ENCODE measurements at regions not wholly inside any gene's neighbourhood (a gene's known extent, or its start where the extent isn't known, plus 50 kb on each side); places are given as distances from the start of the nearest gene placed in this dataset.

GRCh38 chr14:100475268-100475667, 111.9 kb downstream of the BEGAIN start:
- H3K4me1 Mint-ChIP-seq (ENCODE audit: low read depth): peaks cover 2% of the 10 kb centered on the region
- no peaks in the 10 kb centered on the region for H3K9me3 Mint-ChIP-seq
- TF ChIP-seq CTCF (IDR thresholded peaks at IDR 0.05): no peak
- DNase-seq (no peak), ATAC-seq (no peak)
- H3K36me3 Mint-ChIP-seq (ENCODE audit: low read depth): no peaks in the 10 kb centered on the region
- intact Hi-C loops (cut with micrococcal nuclease): no loop called here
- ChIA-PET POLR2A (no interaction called here), CTCF (interaction anchor here (1.1 to 1.3 kb wide), 2 partner anchors 35 to 91 kb away, joined by 3 read pairs; no protein-coding TSS in a partner anchor)
- no peak overlapping the region for H3K27ac Mint-ChIP-seq
- H3K4me3 Mint-ChIP-seq: no peak overlapping the region
- no peaks in the 10 kb centered on the region for H3K27me3 Mint-ChIP-seq

GRCh38 chr14:100476012-100476822, 111.0 kb downstream of the BEGAIN start:
- no peak for DNase-seq
- ATAC-seq: no peak
- CTCF ChIA-PET: interaction anchor here (1.1 to 1.6 kb wide), 4 partner anchors 36 to 177 kb away, joined by 3 to 4 read pairs (median 3); no protein-coding TSS in a partner anchor
- TF ChIP-seq CTCF (IDR thresholded peaks at IDR 0.05): no peak
- no peaks in the 10 kb centered on the region for H3K9me3 Mint-ChIP-seq
- H3K36me3 Mint-ChIP-seq (ENCODE audit: low read depth): no peaks in the 10 kb centered on the region
- intact Hi-C loops (cut with micrococcal nuclease): no loop called here
- no peak overlapping the region for H3K27ac Mint-ChIP-seq
- POLR2A ChIA-PET: no interaction called here
- no peaks in the 10 kb centered on the region for H3K4me1 Mint-ChIP-seq (ENCODE audit: low read depth)
- no peaks in the 10 kb centered on the region for H3K27me3 Mint-ChIP-seq
- no peak overlapping the region for H3K4me3 Mint-ChIP-seq

- H3K27me3 Mint-ChIP-seq: no peaks in the 10 kb centered on the region
- ChIA-PET CTCF (no interaction called here), POLR2A (no interaction called here)
- intact Hi-C loops (cut with micrococcal nuclease): no loop called here
- ATAC-seq (no peak), DNase-seq (no peak)
- no peak overlapping the region for H3K4me3 Mint-ChIP-seq
- no peak for TF ChIP-seq CTCF (IDR thresholded peaks at IDR 0.05)
- peaks cover 20% of the 10 kb centered on the region for H3K4me1 Mint-ChIP-seq (ENCODE audit: low read depth)
- no peak overlapping the region for H3K27ac Mint-ChIP-seq
- H3K9me3 Mint-ChIP-seq: no peaks in the 10 kb centered on the region
- peaks cover 8% of the 10 kb centered on the region for H3K36me3 Mint-ChIP-seq (ENCODE audit: low read depth)
These were observed 102.5 kb downstream of the BEGAIN start for GRCh38 chr14:100484531-100485267.

- POLR2A ChIA-PET: no interaction called here
- Mint-ChIP-seq H3K4me3 (no peak overlapping the region), H3K27ac (no peak overlapping the region), H3K4me1 (ENCODE audit: low read depth) (peaks cover 20% of the 10 kb centered on the region), H3K27me3 (no peaks in the 10 kb centered on the region), H3K9me3 (no peaks in the 10 kb centered on the region), H3K36me3 (ENCODE audit: low read depth) (peaks cover 8% of the 10 kb centered on the region)
- intact Hi-C loops (cut with micrococcal nuclease): no loop called here
- CTCF ChIA-PET: no interaction called here
- ATAC-seq: peak; percentile 76
- TF ChIP-seq CTCF (IDR thresholded peaks at IDR 0.05): no peak
- DNase-seq: peak; percentile 82
These were observed 101.0 kb downstream of the BEGAIN start for GRCh38 chr14:100486025-100486828.
